Activated B cell treated with CpG ODN at 0.5 μM for 24 hours (primary cell): ENCODE measurements at regions not wholly inside any gene's neighbourhood (a gene's known extent, or its start where the extent isn't known, plus 50 kb on each side); places are given as distances from the start of the nearest gene placed in this dataset.

ENCODE experiments used
- ATAC-seq: fragments of 200-7000 bp; cut with Tn5 transposase; one replicate; pipeline ENCODE4 v1.10.0; 2021; ENCODE audit warnings: low read depth, mild to moderate bottlenecking, moderate library complexity
- CTCF ChIA-PET: fragments of 350-600 bp; sonication (Branson Sonifier 250); formaldehyde crosslinking; loops from one replicate; lab custom pipeline; 2021; ENCODE audit warnings: antibody characterized with exemption; lab: Charles Lee
- POLR2A ChIA-PET: fragments of 350-600 bp; sonication (Branson Sonifier 250); formaldehyde crosslinking; loops from one replicate; lab custom pipeline; 2021; ENCODE audit warnings: antibody characterized with exemption; lab: Charles Lee
- DNase-seq: peaks from one replicate; pipeline ENCODE4 v3.0.0; 2022
- H3K27ac Mint-ChIP-seq: one replicate; pipeline ENCODE4 v1.8.0; 2020; ENCODE audit warnings: mixed read lengths
- H3K27me3 Mint-ChIP-seq: one replicate; pipeline ENCODE4 v1.8.0; 2021; ENCODE audit warnings: mixed read lengths
- H3K36me3 Mint-ChIP-seq: one replicate; pipeline ENCODE4 v1.8.0; 2021; ENCODE audit warnings: low read depth, mixed read lengths
- H3K4me1 Mint-ChIP-seq: one replicate; pipeline ENCODE4 v1.8.0; 2021; ENCODE audit warnings: mixed read lengths
- H3K4me3 Mint-ChIP-seq: one replicate; pipeline ENCODE4 v1.8.0; 2020; ENCODE audit warnings: mild to moderate bottlenecking, mixed read lengths
- H3K9me3 Mint-ChIP-seq: one replicate; pipeline ENCODE4 v1.8.0; 2020; ENCODE audit warnings: mixed read lengths
- intact Hi-C: fragments of 100-400 bp; cut with micrococcal nuclease; formaldehyde crosslinking; loops from one replicate; pipeline ENCODE4 v1.15.1; 2024
- TF ChIP-seq, protein P1 (sequence below): fragments of 200-600 bp; IDR thresholded peaks from one replicate; pipeline ENCODE4 v1.8.0; 2022; ENCODE audit warnings: antibody characterized with exemption, mild to moderate bottlenecking

DNA sequence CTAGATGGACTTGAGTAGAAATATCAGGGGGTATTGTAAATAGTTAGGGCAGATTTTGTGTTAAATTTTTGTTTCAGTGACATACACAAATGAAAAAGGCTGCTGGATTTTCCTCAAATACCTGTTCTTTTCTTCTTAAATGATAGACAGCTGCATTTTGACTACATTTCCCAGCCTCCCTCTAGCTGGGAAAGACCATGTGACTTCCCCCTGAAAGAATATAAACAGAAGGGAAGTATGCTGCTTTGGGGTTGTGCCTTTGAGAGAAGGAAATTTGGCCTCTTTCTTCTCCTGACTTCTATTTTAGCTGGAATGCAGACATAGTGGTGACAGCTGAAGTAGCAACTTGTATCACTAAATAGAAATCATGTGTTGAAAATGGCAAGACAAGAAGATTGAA lies 476.1 kb upstream of the SYT1 start:
- ChIA-PET POLR2A (no interaction called here), CTCF (no interaction called here)
- peaks cover 3% of the 10 kb centered on the region for H3K9me3 Mint-ChIP-seq
- intact Hi-C loops, result no loop called here
- no peaks in the 10 kb centered on the region for H3K4me1 Mint-ChIP-seq
- no peak overlapping the region for H3K4me3 Mint-ChIP-seq
- H3K27ac Mint-ChIP-seq, result no peak overlapping the region
- no peaks in the 10 kb centered on the region for H3K27me3 Mint-ChIP-seq
- TF ChIP-seq, protein P1, sequence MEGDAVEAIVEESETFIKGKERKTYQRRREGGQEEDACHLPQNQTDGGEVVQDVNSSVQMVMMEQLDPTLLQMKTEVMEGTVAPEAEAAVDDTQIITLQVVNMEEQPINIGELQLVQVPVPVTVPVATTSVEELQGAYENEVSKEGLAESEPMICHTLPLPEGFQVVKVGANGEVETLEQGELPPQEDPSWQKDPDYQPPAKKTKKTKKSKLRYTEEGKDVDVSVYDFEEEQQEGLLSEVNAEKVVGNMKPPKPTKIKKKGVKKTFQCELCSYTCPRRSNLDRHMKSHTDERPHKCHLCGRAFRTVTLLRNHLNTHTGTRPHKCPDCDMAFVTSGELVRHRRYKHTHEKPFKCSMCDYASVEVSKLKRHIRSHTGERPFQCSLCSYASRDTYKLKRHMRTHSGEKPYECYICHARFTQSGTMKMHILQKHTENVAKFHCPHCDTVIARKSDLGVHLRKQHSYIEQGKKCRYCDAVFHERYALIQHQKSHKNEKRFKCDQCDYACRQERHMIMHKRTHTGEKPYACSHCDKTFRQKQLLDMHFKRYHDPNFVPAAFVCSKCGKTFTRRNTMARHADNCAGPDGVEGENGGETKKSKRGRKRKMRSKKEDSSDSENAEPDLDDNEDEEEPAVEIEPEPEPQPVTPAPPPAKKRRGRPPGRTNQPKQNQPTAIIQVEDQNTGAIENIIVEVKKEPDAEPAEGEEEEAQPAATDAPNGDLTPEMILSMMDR, result no peak
- H3K36me3 Mint-ChIP-seq, result no peaks in the 10 kb centered on the region
- DNase-seq, result no peak
- ATAC-seq, result no peak

DNA sequence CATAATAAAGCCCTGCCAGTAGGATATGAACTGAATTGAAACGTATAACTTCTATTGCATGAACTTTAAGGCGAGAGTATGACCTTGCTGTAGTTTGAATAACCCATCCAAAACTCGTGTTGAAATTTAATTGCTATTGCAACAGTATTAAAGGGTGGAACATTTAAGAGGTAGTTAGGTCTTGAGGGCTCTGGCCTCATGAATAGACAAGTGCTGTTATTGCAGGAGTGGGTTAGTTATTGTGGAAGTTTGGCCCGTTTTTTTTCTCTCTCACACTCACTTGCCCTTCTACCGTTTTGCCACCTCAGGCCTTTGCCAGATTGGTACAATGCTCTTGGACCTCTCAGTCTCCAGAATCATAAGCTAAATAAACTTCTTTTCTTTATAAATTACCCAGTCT lies 473.7 kb upstream of the SYT1 start:
- ChIA-PET CTCF (no interaction called here), POLR2A (no interaction called here)
- DNase-seq (no peak), ATAC-seq (no peak)
- intact Hi-C loops, result no loop called here
- TF ChIP-seq, protein P1, result no peak
- Mint-ChIP-seq H3K36me3 (no peaks in the 10 kb centered on the region), H3K9me3 (no peaks in the 10 kb centered on the region), H3K4me1 (no peaks in the 10 kb centered on the region), H3K27me3 (no peaks in the 10 kb centered on the region), H3K4me3 (no peak overlapping the region), H3K27ac (no peak overlapping the region)

DNA sequence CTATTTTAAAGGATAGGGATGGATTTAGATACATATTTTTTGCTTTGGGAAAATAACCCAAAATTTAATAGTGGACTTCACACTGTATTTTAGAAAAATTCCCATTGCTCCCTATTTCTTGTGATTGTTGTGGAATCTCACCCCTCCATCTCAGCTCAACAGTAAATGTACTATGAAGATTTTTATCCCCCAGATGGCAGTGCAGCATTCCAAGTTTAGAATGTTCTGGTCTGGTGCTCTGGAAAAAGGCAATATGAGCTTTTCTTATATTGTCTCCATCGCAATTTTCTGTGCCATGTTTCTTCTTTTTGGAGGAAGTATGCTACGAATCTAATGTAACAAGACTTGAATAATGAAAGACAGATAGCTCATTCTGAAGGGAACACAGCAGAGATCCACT lies 471.7 kb upstream of the SYT1 start:
- intact Hi-C loops, result no loop called here
- ATAC-seq (no peak), DNase-seq (no peak)
- no peaks in the 10 kb centered on the region for H3K9me3 Mint-ChIP-seq
- TF ChIP-seq, protein P1, result no peak
- no peak overlapping the region for H3K27ac Mint-ChIP-seq
- H3K36me3 Mint-ChIP-seq, result no peaks in the 10 kb centered on the region
- ChIA-PET CTCF (no interaction called here), POLR2A (no interaction called here)
- no peak overlapping the region for H3K4me3 Mint-ChIP-seq
- no peaks in the 10 kb centered on the region for H3K27me3 Mint-ChIP-seq
- no peaks in the 10 kb centered on the region for H3K4me1 Mint-ChIP-seq

DNA sequence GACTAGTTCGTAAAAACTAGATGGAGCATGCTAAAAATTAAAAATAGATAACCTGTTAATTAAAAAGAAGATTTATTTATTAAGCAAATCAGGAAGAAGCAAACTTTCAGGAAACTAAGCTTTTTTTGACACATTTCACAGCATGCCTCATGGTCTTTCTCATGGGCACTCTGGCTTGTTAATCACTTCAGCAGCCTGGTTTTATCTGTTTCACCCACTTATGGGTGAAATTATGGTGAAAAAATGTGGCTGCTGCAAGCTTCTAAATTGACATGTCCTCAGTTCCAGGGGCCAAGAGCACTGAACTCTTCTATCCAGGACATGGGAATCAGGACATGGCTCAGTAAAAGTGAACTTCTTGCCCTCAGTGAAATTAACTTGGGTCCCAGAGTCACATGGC lies 468.6 kb upstream of the SYT1 start:
- POLR2A ChIA-PET, result no interaction called here
- no peaks in the 10 kb centered on the region for H3K27me3 Mint-ChIP-seq

DNA sequence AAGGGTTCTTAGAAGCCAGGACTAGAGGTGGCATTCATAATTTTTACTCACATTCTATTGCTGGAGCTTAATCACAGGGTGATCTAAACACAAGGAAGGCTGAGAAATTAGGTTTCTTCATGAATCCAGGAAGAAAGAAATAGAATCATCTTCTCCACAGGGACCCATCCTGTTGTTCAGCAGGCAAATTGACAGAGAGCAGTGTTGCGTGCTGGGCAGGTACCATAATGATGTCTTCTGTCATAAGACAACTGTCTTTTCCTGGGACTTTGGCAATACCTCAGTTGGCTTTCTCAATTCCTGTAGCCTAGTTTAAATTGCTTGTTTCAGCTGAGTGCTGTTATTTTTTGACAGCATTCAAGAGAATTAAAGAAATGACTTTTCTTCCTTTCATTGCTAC lies 468.0 kb upstream of the SYT1 start:
- H3K36me3 Mint-ChIP-seq, result no peaks in the 10 kb centered on the region
- no peaks in the 10 kb centered on the region for H3K4me1 Mint-ChIP-seq
- ChIA-PET POLR2A (no interaction called here), CTCF (no interaction called here)
- no peak overlapping the region for H3K27ac Mint-ChIP-seq
- H3K9me3 Mint-ChIP-seq, result no peaks in the 10 kb centered on the region
- no peak overlapping the region for H3K4me3 Mint-ChIP-seq
- no peaks in the 10 kb centered on the region for H3K27me3 Mint-ChIP-seq
- DNase-seq (no peak), ATAC-seq (no peak)
- TF ChIP-seq, protein P1, result no peak
- intact Hi-C loops, result no loop called here

More for the DNA sequence above, 468.6 kb upstream of the SYT1 start:
- CTCF ChIA-PET, result no interaction called here
- H3K27ac Mint-ChIP-seq, result no peak overlapping the region
- no peak overlapping the region for H3K4me3 Mint-ChIP-seq
- ATAC-seq, result no peak
- no peaks in the 10 kb centered on the region for H3K36me3 Mint-ChIP-seq
- TF ChIP-seq, protein P1, result no peak
- DNase-seq, result no peak
- intact Hi-C loops, result no loop called here
- H3K4me1 Mint-ChIP-seq, result no peaks in the 10 kb centered on the region
- H3K9me3 Mint-ChIP-seq, result no peaks in the 10 kb centered on the region
